ENCODE measurements at regions not wholly inside any gene's neighbourhood (a gene's known extent, or its start where the extent isn't known, plus 50 kb on each side); places are given as distances from the start of the nearest gene placed in this dataset.

DNA sequence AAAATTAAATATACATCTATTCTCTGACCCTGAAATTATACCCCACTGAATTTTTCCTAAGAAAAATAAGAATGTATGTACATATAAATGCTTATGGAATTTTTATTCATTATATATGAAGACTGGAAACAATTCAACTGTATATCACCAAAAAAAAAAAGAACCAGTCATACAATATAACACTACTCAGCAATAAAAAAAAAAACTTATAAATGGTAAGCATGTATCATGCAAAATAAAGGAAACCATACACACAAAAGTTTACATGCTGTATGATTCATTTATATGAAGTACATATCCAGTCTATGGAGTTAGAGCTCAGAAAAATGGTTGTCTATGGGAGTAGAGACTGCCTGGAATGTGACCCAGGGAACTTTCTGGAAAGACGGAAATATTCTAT lies 199.4 kb upstream of the MIR17HG start:
- TF ChIP-seq EZH2phosphoT487 (IDR thresholded peaks at IDR 0.05; ENCODE audit: borderline replicate concordance, low read length) (no peak), EZH2 (IDR thresholded peaks at IDR 0.05; ENCODE audit: low read length, unreplicated experiment) (no peak)
- TF ChIP-seq, protein P1, sequence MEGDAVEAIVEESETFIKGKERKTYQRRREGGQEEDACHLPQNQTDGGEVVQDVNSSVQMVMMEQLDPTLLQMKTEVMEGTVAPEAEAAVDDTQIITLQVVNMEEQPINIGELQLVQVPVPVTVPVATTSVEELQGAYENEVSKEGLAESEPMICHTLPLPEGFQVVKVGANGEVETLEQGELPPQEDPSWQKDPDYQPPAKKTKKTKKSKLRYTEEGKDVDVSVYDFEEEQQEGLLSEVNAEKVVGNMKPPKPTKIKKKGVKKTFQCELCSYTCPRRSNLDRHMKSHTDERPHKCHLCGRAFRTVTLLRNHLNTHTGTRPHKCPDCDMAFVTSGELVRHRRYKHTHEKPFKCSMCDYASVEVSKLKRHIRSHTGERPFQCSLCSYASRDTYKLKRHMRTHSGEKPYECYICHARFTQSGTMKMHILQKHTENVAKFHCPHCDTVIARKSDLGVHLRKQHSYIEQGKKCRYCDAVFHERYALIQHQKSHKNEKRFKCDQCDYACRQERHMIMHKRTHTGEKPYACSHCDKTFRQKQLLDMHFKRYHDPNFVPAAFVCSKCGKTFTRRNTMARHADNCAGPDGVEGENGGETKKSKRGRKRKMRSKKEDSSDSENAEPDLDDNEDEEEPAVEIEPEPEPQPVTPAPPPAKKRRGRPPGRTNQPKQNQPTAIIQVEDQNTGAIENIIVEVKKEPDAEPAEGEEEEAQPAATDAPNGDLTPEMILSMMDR (conservative IDR thresholded peaks at IDR 0.05; ENCODE audit: low read depth, low read length) = no peak
- no peaks in the 10 kb centered on the region for H3K36me3 ChIP-seq (ENCODE audit: low read depth, low read length)
- peaks cover 22% of the 10 kb centered on the region; the same call in 1 of the 2 replicates for H3K27me3 ChIP-seq (ENCODE audit: low read length)
- DNase-seq (no peak), ATAC-seq (no peak)
- no peak overlapping the region for H3K4me2 ChIP-seq (ENCODE audit: low read length)
- no peak overlapping the region for H2AFZ ChIP-seq (ENCODE audit: low read length)
- no peaks in the 10 kb centered on the region for H3K4me1 ChIP-seq (ENCODE audit: insufficient read depth, low read length)
- H3K9ac ChIP-seq (ENCODE audit: low read length) = no peak overlapping the region
- ChIA-PET CTCF (no interaction called here), POLR2A (ENCODE audit: unreplicated experiment) (no interaction called here)
- H3F3A ChIP-seq (ENCODE audit: low read length, unreplicated experiment) = no peaks in the 10 kb centered on the region
- BruUV-seq (replicated peaks) = no TSS peak
- H4K20me1 ChIP-seq (ENCODE audit: low read length) = no peaks in the 10 kb centered on the region
- H3K9me2 ChIP-seq (replicated peaks; ENCODE audit: low read length) = no peaks in the 10 kb centered on the region
- no peak overlapping the region for H3K4me3 ChIP-seq (ENCODE audit: low read length)
- intact Hi-C loops (cut with micrococcal nuclease) = no loop called here
- H3K79me2 ChIP-seq (ENCODE audit: low read length) = no peaks in the 10 kb centered on the region
- H3K9me3 ChIP-seq (ENCODE audit: low read length) = no peaks in the 10 kb centered on the region
- no peak overlapping the region for H3K27ac ChIP-seq (ENCODE audit: low read length)

DNA sequence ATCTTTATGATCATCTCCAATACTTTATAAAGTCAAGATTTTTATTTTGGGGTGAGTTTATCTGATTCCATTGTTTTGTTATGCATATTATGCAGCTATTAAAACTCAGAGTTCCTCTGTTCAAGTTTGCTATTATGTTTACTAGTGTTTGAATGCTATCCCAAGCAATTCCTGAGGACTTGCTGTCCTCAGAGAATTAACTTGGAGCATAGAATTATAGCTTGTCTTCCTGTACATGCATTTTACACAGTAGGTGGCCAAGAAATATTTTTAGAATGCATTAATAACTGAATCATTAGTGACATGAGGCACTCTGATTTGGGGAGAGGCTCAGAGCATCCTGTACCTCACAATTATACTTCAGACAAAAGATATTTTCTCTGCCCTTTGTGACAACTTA lies 195.6 kb upstream of the MIR17HG start:
- no peak overlapping the region for H3K4me3 ChIP-seq (ENCODE audit: low read length)
- peaks cover 10% of the 10 kb centered on the region; the same call in 1 of the 2 replicates for H3K27me3 ChIP-seq (ENCODE audit: low read length)
- H3K36me3 ChIP-seq (ENCODE audit: low read depth, low read length) = no peaks in the 10 kb centered on the region
- no peak overlapping the region for H3K27ac ChIP-seq (ENCODE audit: low read length)
- H2AFZ ChIP-seq (ENCODE audit: low read length) = no peak overlapping the region
- BruUV-seq (replicated peaks) = no TSS peak
- H3K4me1 ChIP-seq (ENCODE audit: insufficient read depth, low read length) = 0 out of 2 replicates have a peak, but pooled peaks cover 3% of the 10 kb centered on the region
- H3K9me2 ChIP-seq (replicated peaks; ENCODE audit: low read length) = no peaks in the 10 kb centered on the region
- TF ChIP-seq, protein P1 (conservative IDR thresholded peaks at IDR 0.05; ENCODE audit: low read depth, low read length) = no peak
- TF ChIP-seq EZH2 (IDR thresholded peaks at IDR 0.05; ENCODE audit: low read length, unreplicated experiment) (no peak), EZH2phosphoT487 (IDR thresholded peaks at IDR 0.05; ENCODE audit: borderline replicate concordance, low read length) (no peak)
- CTCF ChIA-PET = no interaction called here
- no peaks in the 10 kb centered on the region for H3K9me3 ChIP-seq (ENCODE audit: low read length)
- DNase-seq = no peak
- ATAC-seq = no peak
- POLR2A ChIA-PET (ENCODE audit: unreplicated experiment) = no interaction called here
- H3F3A ChIP-seq (ENCODE audit: low read length, unreplicated experiment) = no peaks in the 10 kb centered on the region
- no peaks in the 10 kb centered on the region for H4K20me1 ChIP-seq (ENCODE audit: low read length)
- H3K4me2 ChIP-seq (ENCODE audit: low read length) = no peak overlapping the region
- intact Hi-C loops (cut with micrococcal nuclease) = no loop called here
- no peaks in the 10 kb centered on the region for H3K79me2 ChIP-seq (ENCODE audit: low read length)
- H3K9ac ChIP-seq (ENCODE audit: low read length) = no peak overlapping the region

DNA sequence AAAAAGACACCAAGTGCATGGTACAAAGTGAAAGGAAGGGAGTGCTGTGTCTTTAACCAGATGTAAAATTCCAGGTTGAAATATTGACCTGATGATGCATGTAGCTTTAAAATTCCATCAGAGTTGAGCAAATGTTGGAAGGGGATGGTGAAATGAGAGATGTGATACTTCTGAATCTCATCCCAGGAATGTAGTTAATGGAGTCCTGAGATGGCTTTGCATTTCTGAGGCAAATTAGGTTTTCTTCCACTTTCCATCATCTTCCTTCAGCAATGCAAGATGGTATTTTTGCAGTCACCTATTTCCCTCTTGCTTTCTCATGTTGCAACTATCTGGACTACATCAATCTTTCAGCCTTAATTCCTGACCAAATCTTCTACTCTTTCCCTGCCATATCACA lies 194.1 kb upstream of the MIR17HG start:
- no peak overlapping the region for H3K4me3 ChIP-seq (ENCODE audit: low read length)
- no peaks in the 10 kb centered on the region for H3K9me2 ChIP-seq (replicated peaks; ENCODE audit: low read length)
- no peak overlapping the region for H3K27ac ChIP-seq (ENCODE audit: low read length)
- no peak overlapping the region for H3K4me2 ChIP-seq (ENCODE audit: low read length)
- H3F3A ChIP-seq (ENCODE audit: low read length, unreplicated experiment) = no peaks in the 10 kb centered on the region
- no peaks in the 10 kb centered on the region for H3K36me3 ChIP-seq (ENCODE audit: low read depth, low read length)
- H3K79me2 ChIP-seq (ENCODE audit: low read length) = no peaks in the 10 kb centered on the region
- H3K27me3 ChIP-seq (ENCODE audit: low read length) = peaks cover 10% of the 10 kb centered on the region; the same call in 1 of the 2 replicates
- no peaks in the 10 kb centered on the region for H4K20me1 ChIP-seq (ENCODE audit: low read length)
- no peak overlapping the region for H2AFZ ChIP-seq (ENCODE audit: low read length)
- no TSS peak for BruUV-seq (replicated peaks)
- intact Hi-C loops (cut with micrococcal nuclease) = no loop called here
- no peaks in the 10 kb centered on the region for H3K9me3 ChIP-seq (ENCODE audit: low read length)
- CTCF ChIA-PET = no interaction called here
- TF ChIP-seq EZH2 (IDR thresholded peaks at IDR 0.05; ENCODE audit: low read length, unreplicated experiment) = no peak
- TF ChIP-seq EZH2phosphoT487 (IDR thresholded peaks at IDR 0.05; ENCODE audit: borderline replicate concordance, low read length) = no peak
- TF ChIP-seq, protein P1 (conservative IDR thresholded peaks at IDR 0.05; ENCODE audit: low read depth, low read length) = no peak
- H3K9ac ChIP-seq (ENCODE audit: low read length) = no peak overlapping the region
- DNase-seq = no peak
- ATAC-seq = no peak
- H3K4me1 ChIP-seq (ENCODE audit: insufficient read depth, low read length) = 0 out of 2 replicates have a peak, but pooled peaks cover 3% of the 10 kb centered on the region
- POLR2A ChIA-PET (ENCODE audit: unreplicated experiment) = no interaction called here
